ENCODE measurements at regions not wholly inside any gene's neighbourhood (a gene's known extent, or its start where the extent isn't known, plus 50 kb on each side); places are given as distances from the start of the nearest gene placed in this dataset.
"Not testable (repeated sequence)": the region's sequence is repeated elsewhere in the genome, so short reads cannot be mapped to it uniquely, and the experiment has no call there.

DNA sequence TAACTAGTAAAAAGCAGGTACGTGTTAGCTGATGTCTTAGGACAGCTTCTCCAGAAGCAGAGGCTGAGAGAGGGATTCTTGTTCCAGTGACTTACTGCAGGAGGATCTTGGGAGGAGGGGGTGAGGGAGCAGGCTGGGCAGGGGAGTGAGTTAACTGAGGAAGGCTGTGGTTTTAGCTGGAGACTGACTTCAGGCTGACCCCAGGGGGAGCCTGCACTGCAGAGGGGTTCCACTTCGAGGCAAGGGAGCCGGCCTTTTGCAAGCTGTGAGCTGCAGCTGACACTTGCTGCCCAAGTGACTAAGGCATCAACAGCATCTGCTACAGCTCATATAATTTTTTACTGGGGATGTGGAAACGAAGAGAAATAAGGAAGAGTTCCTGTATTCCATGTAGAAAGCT, 50.4 kb upstream of the SOD1 start:
- intact Hi-C loops (cut with micrococcal nuclease), result loop anchor here (10.0 kb wide), 1 partner anchor 1264 kb away; the partner anchor contains the start of gene KRTAP23-1

- intact Hi-C loops (cut with micrococcal nuclease), result loop anchor here (10.0 kb wide), 1 partner anchor 1263 kb away; the partner anchor contains the start of gene KRTAP23-1
Observed at GRCh38 chr21:31607791-31608190, 51.7 kb upstream of the SOD1 start.

DNA sequence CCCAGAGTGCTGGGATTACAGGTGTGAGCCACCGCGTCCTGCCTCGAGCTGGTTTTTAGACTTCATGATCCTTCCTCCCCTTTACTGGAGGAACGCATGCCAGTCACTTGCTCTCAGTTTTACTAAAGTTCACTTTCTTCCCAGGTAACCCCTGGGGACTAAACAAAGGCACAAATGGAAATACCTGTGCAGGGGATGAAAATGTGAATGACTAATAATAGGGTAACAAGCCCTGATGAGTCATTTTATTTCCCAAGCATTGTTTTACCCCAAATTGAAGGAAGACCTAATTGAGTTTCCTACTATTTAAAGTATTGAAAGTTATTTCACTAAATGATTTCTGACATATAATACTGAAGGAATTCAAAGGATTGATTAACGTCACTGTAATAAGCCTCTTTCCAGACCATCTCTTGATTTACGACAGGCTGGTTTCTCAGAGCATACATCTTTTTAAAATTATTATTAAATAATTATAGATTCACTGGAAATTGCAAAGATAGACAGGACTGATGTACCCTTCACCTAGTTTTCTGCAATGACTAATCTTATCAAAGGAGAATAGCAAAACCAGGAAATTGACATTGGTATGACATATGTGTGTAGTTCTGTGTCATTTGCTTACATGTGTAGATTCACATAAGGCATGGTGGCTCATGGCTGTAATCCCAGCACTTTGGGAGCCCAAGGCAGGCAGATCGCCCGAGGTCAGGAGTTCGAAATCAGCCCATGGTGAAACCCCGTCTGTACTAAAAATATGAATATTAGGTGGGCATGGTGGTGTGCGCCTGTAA, 53.2 kb upstream of the SOD1 start:
- intact Hi-C loops (cut with micrococcal nuclease), result loop anchor here (10.0 kb wide), 1 partner anchor 1261 kb away; the partner anchor contains the start of gene KRTAP23-1

DNA sequence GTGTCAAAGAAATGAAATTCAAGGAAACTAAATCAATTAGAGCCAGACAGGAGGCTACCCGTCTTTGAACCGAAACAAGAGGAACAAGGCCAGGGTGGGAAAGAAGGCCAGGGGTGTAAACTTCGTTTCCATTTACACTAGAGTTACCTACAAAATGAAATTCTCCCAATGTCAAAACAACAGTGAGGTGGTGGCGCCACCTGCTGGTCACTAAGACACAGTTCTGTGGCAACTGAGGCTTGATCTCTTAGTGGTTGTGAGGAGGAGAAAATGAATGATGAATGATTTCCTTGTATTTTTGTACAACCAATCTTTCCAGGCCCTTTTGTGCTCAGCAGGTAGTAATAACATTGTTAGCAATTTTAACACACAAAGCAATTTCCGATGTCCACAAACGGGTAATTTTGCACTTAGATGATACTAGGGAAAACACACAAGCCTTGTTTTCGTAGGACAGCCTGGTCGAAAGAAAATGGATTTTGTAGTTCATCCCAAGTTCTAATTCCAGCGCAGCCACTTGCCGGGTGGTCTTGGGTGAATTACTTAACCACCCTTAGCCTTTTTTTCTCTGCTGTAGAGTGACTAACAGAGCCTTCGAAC, 54.8 kb upstream of the SOD1 start:
- intact Hi-C loops (cut with micrococcal nuclease), result loop anchor here (1.0 to 10.0 kb wide), 4 partner anchors 24 to 1260 kb away; partner anchors contain the start of gene KRTAP23-1

- intact Hi-C loops (cut with micrococcal nuclease), result no loop called here
Observed at GRCh38 chr21:31599563-31599962, 59.9 kb upstream of the SOD1 start.

- intact Hi-C loops (cut with micrococcal nuclease), result no loop called here
Observed at GRCh38 chr21:31599013-31599412, 60.5 kb upstream of the SOD1 start.

- intact Hi-C loops (cut with micrococcal nuclease), result no loop called here
Observed at GRCh38 chr21:31597683-31598082, 61.8 kb upstream of the SOD1 start.

DNA sequence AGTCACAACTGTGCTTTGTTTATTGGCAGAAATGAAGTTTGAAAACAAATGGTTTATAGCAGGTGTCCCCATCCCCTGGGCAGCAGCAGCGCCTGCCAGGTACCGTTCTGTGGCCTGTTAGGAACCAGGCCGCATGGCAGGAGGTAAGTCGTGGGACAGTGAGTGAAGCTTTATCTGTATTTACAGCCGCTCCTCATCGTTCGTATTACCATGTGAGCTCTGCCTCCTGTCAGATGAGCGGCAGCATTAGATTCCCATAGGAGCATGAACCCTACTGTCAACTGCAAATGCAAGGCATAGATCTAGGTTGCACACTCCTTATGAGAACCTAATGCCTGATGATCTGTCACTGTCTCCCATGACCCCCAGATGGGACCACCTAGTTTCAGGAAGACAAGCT, 63.4 kb upstream of the SOD1 start:
- intact Hi-C loops (cut with micrococcal nuclease), result no loop called here

GRCh38 chr21:31594726-31595125, 64.8 kb upstream of the SOD1 start:
- intact Hi-C loops (cut with micrococcal nuclease), result no loop called here

- intact Hi-C loops (cut with micrococcal nuclease), result no loop called here
Observed at GRCh38 chr21:31594279-31594678, 65.2 kb upstream of the SOD1 start.

DNA sequence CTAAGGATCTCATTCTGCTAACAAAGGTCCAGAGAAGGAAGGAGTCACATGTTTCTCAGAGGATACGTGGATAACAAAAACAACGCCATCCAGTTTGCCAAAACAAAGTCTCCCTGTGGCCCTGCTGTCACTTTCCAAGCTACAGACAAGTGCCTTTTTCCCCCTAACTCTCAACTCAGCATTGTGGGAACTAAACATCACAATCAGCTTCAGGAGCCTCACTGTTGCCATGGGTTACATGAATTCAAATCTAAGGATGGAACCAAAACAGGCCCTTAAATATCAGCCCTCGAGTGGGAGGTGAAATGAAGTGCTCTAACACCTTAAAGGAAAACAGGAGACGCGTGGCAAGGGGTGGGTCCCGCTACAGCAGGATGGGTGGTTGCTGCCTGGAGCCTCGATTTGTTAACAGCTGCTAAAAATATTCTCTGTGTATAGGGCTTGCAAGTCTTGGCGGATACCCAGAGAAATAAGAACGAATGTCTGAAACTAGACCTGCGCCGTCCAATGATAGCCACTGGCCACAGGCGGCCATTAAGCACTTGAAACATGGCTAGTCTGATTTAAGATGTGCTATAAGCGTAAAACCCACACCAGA, 66.4 kb upstream of the SOD1 start:
- intact Hi-C loops (cut with micrococcal nuclease), result no loop called here

GRCh38 chr21:31592516-31592915, 67.0 kb upstream of the SOD1 start:
- intact Hi-C loops (cut with micrococcal nuclease), result no loop called here

- intact Hi-C loops (cut with micrococcal nuclease), result no loop called here
Observed at GRCh38 chr21:31589820-31590219, 69.7 kb upstream of the SOD1 start.

DNA sequence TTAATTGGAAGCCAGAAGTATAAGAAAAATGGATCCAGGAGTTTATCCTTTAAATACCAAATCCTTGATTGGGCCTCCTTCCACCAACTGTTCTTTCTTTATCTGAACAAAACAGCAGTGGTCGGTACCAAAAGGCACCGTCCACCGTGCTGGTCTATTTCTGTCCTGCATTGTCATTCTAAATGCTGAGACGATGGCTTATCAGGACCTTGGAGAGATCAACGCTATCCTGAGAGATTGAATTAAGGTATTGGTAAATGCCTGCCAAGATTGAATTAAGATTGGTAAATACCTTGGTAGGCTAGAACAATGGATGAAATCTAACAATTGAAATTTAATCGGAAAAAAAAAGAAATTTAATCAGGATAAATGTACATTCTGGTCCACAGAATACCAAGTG, 73.4 kb upstream of the SOD1 start:
- intact Hi-C loops (cut with micrococcal nuclease), result no loop called here

GRCh38 chr21:31583937-31584336, 75.6 kb upstream of the SOD1 start:
- intact Hi-C loops (cut with micrococcal nuclease), result not testable (repeated sequence)

- intact Hi-C loops (cut with micrococcal nuclease), result no loop called here
Observed at GRCh38 chr21:31583498-31583897, 76.0 kb upstream of the SOD1 start.

GRCh38 chr21:31580866-31581276, 78.6 kb upstream of the SOD1 start:
- intact Hi-C loops (cut with micrococcal nuclease), result loop anchor here (1.0 kb wide), 3 partner anchors 23 to 483 kb away; no protein-coding TSS in a partner anchor

DNA sequence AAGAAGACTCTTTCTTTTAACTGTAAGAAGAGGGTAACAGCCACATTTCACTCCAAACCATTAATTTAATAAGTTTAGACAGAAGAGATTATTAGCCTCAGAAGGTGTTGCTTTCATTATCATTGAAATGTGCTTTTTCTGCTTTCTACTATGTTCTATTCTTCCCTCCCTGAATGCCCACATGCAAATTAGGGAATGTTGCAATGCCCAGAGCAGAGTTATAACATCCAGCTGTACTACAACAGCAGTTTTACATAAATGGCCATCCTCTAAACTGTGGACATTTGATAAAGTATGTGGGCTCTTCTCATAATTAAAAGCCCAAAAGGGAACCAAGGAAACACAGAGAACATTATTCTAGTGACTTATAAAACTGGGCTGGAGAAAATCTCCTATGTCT, 82.2 kb upstream of the SOD1 start:
- intact Hi-C loops (cut with micrococcal nuclease), result no loop called here

DNA sequence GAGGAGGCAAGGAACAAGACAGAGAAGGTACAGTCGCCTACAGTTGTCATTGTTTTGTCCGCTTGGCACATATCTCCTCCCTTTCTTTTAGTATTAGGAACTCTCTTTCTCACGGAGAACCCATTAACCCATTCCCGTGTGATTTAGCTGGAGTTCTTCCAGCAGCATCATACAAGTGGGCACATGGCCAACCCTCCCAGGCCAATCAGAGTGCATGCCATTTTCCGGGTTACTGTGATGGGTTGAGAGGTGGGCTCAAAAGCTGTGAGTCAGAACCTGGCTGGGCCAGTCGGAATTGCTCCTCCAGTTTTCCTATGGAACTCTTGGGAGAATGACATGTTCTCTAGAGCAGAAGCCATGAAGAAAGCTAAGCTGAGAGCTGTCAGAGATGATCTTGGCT, 83.1 kb upstream of the SOD1 start:
- intact Hi-C loops (cut with micrococcal nuclease), result no loop called here

GRCh38 chr21:31573217-31573616, 86.3 kb upstream of the SOD1 start:
- intact Hi-C loops (cut with micrococcal nuclease), result no loop called here

- intact Hi-C loops (cut with micrococcal nuclease), result no loop called here
Observed at GRCh38 chr21:31571879-31572278, 87.6 kb upstream of the SOD1 start.

- intact Hi-C loops (cut with micrococcal nuclease), result no loop called here
Observed at GRCh38 chr21:31570824-31571566, 88.5 kb upstream of the SOD1 start.
